ENCODE measurements at regions not wholly inside any gene's neighbourhood (a gene's known extent, or its start where the extent isn't known, plus 50 kb on each side); places are given as distances from the start of the nearest gene placed in this dataset.
"Not testable (repeated sequence)": the region's sequence is repeated elsewhere in the genome, so short reads cannot be mapped to it uniquely, and the experiment has no call there.

DNA sequence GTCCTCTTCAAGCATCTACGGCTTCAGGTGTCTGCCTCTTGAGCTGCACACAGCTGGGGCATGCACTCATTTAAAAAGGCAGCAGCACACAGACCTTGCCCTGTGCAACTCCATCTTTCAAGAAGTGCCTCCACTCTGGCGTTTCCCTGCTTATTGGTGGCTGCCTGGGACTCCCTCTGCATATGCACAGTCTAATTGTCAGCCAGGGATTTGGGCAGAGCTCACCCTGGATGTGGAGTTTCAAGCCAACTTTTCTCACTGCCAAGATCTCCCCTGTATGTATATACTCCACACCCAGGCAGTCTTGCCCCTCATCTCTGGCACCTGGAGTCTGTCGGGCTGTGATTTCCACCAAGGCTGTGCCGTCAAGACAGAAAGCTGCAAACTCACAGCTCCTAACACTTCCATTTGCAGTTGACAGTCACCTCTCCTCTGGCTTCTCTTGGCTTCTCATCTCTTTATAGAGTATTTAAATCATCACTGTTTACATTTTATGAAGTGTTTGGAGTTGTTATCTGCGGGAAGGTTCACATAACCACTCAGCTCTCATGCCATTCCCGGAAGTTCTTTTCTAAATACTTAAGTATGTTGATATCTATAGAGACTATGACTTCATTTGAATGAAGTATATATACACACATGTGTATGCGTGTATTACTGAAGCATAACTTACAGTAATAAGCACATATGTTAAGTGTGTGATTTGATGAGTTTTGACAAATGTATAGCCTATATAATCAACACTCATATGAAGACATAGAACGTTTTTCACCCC is 128.2 kb downstream of the NPIPB11 start:
- not testable (repeated sequence) for DNase-seq

DNA sequence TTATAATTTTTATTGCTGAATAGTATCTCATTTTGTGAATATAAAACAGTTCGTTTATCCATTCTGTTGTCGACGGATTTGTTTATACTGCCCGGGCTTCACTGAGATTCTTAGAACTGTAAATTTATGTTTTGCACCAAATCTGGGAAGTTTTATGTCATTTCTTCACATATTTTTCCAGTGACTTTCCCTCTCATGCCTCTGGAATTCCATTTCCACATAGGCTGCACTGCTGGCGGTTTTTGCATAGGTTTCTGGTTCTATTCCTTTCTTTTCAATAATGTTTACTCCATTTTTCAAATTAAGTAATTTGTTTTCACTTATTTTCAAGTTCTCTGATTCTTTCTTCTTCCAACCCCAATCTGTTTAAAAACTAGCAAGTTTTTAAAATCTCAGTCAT is 130.1 kb downstream of the NPIPB11 start:
- not testable (repeated sequence) for DNase-seq

DNA sequence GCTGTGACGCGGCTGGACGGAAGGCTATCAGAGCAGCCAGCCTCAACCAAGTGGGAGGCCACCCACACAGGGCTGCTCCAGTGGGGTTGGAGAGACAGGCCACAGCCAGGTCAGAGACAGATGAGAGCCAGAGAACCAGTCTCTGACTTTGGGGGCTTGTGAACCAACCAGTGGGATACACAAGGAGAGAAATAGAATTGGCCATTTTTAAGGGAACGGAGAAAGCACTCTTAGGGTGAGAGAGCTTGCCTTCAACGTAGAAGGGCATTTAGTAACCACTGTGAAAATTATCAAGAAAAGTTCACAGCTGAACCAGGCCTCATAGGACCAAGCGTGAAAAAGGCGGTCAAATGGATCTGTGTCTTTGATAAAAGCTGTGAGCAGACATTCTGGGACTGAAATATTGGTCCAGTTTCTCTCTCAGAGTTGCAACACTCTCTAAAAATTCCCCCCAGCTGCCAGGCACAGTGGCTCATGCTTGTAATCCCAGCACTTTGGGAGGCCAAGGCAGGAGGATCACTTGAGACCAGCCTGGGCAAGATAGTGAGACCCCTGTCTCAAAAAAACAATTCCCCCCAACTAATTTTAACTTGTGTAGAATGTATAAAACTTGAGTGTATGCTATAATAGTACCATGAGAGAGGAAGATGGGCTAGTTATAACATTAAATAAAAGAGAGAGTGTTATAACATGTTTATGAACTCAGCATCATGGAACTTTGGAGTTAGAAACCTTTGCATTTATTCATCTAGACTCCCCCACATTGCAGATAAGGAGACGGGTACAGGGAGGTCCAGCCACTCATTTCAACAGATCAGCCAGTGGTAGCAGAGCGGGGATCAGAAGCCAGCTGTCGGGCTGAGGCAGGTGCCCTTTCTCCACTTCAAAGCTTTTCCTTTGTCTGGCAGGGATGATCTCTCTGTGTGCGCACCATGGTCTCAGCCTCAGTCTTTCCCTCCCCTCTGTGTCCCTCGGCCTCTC is 132.2 kb downstream of the NPIPB11 start:
- not testable (repeated sequence) for DNase-seq

DNA sequence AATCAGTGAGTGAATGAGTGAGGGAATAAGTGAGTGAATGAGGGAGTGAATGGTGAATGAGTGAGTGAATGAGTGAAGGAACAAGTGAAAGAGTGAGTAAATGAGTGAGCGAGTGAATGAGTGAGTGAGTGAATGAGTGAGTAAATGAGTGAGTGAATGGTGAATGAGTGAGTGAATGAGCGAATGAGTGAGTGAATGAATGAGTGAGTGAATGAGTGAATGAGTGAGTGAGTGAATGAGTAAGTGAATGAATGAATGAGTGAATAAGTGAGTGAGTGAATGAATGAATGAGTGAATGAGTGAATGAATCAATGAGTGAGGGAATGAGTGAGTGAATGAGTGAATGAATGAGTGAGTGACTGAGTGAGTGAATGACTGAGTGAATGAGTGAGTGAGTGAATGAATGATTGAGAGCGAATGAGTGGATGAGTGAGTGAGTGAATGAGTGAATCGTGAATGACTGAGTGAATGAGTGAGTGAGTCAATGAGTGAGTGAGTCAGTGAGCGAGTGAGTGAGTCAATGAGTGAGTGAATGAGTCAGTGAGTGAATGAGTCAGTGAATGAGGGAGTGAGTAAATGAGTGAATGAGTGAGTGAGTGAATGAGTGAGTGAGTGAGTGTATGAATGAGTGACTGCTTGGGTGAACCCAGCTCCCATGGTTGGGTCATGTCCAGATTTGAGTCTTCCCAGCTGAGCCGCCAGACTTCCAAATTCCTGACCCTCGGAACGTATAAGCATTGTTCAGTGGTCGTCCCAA is 133.0 kb downstream of the NPIPB11 start:
- DNase-seq = not testable (repeated sequence)

DNA sequence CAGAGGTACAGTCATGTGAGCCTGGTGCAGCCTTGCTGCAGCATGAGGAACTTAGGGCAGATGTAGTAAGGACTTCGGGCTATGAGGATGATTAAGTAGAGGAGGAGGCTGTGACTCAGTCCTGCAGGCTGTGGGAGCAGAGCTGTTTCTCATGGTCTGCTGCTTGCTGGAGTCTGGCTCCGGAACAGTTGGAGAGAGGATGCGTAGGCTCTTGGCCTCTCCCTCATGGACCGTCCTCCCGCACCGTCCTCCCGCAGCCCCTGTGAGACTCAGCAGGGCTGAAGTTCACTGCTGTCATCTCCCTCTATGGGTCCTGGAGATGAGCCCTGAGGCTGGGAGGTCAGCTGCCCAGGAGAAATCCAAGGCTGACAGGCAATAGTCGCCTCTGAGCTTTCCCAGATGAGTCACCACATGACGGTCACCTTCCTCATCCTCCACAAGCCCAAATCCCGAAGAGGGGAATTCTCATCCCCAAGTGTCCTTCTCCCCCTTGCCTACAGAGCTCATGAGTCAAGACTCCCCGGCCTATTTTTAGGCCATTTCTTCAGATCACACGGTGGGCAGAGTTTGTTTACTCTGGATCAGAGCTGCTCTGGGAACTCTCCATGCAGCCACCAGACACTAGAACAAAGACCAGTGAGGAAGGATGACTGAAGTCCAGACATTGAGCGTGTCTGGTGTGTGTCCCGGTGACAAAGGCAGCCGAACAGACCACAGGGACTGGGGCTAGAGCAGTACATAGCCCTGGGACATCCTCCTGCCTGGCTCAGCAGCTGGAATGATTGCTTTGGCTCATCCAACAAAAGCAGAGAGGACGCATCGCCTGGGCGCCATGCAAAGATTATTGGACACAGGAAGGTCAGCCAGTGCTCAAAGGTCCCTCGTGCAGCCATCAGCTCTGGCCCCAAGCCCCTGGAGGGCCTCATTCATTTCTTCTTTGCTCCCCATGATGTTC is 134.5 kb downstream of the NPIPB11 start:
- not testable (repeated sequence) for DNase-seq

DNA sequence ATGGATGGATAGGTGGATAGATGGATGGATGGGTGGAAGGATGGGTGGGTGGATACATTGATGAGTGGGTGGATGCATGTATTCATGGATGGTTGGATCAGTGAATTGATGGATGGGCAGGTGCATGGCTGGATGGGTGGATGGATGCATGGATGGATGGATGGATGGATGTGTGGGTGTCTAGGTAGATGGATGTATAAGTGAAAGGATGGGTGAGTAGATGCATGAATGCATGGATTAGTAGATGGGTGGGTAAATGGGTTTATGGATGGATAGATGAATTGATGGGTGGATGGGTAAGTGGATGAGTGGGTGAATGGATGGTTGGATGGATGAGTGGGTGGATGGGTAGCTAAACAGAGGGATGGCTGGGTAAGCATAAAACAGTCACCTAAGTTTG is 135.6 kb downstream of the NPIPB11 start:
- not testable (repeated sequence) for DNase-seq

DNA sequence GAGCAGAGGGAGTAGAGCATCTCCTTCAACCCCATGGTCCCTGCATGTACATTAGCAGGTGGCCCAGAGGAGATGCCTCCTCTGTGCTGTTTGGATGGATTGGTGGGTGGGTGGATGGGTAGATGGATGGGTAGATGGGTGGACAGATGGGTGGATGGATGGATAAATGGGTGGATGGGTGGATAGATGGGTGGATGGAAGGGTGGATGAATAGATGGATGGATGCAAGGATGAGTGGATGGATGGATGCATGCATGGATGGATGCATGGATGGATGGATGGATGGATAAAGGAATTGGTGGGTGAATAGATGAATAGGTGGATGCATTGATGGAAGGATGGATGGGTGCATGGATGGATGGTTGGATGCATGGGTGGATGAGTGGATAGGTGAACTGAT is 136.5 kb downstream of the NPIPB11 start:
- DNase-seq = not testable (repeated sequence)

DNA sequence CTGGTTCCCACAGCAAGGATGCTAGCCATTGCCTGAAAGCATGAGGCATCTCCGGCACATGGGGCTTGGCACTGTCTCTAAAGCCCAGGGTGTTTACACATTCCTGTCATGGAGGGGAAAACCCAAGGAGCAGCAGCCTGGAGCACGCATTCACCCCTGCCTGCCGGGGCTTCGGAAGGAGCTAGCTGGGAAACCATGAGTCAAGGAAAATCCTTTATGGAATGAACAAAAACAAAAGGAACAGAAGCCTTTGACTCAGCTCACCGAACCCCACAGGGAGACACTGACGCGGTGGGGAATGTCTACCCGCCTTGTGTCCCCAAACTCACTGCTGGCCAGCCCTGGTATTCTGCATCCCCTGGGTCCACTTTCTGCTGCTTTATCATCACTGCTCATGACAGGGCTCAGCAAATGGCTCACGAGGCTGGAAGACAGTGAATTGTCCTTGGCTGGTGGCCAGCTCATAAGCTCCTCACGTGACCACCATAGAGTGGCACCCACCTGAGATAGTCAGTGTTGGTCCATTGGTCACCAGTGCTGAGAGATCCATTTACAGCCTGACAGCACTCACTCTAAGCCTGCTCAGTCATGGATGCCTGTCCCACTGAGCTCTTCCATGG is 137.2 kb downstream of the NPIPB11 start:
- DNase-seq = not testable (repeated sequence)

DNA sequence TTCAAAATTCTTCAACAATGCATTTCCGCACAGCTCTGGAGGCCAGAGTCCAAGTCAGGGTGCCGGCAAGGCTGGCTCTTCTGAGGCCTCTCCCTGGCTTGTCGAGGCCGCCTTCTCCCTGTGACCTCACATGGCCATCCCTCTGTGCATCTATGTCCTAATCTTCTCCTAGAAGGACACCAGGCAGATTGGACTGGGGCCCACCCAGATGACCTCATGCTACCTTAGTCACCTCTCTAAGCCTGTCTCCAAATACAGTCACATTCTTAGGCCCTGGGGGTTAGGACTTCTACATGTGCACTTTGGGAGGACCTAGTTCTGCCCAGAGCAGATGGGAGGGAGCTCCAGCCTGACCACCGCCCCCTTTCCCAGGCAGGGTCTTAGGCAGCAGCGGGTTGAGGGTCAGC is 137.7 kb downstream of the NPIPB11 start:
- not testable (repeated sequence) for DNase-seq

DNA sequence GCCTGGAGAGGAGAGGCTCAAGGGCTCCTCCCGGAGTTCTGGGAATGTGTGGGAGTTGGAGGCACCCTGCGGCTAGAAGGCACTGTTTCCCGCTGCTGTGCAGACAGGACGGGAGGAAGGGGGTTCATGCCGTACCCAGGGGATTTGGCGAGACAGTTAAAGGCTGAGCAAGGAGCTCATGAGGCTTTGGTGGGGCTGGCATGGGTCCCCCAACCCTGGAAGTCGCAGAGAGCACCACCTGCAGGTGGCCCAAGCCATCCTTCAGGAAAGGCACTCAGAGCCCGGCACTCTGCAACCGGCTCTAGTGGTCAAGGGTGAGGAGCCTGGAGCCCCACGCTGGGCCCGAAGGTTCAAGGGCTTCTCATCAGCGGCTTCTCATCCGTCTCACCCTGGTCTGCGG is 138.2 kb downstream of the NPIPB11 start:
- not testable (repeated sequence) for DNase-seq

DNA sequence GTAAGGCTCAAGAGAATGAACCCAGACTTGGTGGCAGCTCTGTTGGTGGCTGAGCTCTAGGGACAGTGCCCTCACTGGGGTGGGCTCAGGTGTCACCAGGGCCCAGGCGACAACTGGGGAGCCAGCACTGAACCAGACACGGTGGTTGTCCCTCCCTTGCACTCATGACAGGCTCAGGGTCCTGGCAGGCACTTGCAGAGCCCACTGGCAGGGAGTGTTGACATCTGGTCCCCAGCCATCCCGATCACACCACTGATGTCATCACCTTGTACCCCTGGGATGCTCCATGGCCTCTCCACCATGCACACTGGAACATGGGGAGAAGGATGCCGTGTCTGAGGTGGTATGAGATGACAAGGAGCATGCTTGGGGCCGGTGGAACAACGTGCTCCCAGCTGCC is 138.6 kb downstream of the NPIPB11 start:
- DNase-seq = not testable (repeated sequence)

DNA sequence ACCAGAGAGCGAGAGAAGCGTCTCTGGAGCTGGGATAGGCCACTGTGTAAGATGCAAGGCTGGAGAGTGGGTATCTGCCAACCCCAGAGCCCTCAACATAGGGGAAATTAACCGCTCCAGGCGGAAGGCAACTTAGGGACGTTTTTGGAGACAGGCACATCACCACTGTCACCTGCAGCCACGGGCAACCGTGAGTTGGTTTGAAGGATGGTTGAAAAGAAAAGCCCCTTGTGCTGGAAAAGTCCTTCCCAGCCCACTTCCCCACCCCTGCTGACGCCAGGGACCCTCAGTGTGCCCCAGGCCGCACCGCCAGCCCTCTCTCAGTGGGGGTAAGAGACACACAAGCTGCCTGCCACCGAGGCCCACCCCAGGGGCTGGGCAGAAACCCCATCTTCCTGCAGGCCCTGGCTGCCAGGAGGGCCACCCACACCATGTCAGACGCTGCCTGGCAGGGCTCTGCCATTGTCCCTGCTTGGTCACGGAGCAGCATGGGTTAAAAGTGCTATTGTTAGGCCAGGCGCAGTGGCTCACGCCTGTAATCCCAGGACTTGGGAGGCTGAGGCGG is 139.4 kb downstream of the NPIPB11 start:
- DNase-seq = not testable (repeated sequence)

DNA sequence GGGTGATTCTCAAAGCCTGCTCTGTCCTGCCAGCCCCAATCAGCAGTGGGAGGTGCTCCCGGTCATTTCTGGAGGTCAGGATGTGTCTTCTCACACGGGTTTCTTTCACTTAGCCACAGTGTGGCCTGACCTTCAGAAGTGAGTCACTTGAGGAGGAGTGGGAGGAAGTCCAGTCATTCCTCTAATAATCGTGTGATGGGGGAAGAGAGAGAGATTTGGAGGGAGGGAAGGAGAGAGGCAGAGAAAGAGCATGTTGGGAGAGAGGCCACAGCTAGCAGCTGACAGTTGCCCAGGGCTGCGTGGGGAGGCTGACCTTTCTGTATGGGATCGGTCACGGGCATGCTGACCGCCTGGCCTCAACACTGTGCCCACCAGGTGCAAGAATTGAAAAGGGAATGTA is 139.9 kb downstream of the NPIPB11 start:
- DNase-seq = not testable (repeated sequence)

DNA sequence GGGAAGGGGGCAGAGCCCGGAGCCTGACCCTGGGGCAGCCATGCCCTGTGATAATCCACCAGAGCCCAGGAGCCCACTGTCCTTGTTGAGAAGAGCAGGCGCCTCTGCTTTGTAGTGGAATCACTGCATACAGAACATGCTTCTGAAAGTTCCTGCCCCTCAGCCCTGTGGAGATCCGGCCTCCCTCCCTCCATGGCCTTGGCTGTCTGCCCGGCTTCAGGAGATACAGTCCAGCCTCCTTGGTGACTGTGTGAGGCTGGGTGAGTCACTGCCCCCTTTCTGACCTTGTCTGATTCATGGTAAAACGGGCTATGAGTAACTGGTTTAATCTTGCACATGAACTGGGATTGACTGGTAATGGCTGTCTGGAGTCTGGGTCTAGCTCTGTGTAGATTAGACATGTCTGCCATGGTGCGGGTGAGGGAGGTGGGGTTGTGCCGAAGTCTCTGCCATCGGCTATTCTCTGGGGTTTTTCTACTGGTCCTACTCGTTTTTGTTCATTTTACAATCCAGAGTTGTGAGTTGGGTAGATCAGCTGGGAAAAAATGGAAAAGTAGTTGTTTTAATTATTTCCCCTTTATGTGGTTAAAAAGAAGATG is 141.2 kb downstream of the NPIPB11 start:
- DNase-seq = peak; percentile 58 to 60

DNA sequence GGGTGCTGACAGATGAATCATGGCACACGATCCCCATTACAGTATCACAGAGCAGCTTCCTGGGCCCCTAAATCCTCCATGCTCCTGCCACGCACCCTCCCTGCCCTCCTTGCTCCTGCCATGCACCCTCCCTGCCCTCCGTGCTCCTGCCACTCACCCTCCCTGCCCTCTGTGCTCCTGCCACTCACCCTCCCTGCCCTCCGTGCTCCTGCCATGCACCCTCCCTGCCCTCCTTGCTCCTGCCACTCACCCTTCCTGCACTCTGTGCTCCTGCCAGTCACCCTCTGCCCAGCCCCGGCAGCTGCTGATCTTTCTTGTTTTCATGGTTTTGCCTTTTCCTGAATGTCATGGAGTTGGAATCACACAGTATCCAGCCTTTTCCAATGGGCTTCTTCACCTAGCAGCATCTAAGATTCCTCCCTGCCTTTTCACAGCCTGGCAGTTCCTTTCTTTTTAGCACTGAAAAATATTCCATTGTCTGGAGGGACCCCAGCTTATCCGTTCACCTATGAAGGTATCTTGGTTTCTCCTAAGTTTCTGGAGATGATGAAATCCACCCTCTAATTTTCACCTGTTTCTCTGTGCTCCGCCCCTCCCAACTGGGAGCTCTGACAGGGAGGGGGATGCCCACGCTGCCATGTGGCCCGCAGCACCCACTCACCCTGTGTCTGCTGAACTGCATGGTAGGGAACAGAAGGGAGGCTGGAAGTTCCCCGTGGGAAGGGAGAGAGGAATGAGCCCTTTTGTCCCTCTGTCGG is 142.3 kb downstream of the NPIPB11 start:
- not testable (repeated sequence) for DNase-seq

DNA sequence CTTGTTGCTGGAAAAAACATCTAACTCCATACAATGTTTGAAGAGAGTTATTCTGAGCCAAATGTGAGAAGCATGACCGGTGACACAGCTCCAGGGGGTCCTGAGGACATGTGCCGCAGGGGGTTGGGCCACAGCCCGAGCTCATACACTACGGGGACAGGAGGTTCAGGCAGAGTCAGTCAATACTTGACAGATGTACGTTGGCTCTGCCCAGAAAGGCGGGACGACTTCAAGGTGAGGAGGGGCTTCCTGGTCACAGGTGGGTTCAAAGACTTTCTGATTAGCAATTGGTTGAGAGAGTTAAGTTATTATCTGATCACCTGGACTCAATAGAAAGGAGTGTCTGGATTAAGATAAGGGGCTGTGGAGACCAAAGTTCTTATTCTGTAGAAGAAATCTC is 143.8 kb downstream of the NPIPB11 start:
- not testable (repeated sequence) for DNase-seq

DNA sequence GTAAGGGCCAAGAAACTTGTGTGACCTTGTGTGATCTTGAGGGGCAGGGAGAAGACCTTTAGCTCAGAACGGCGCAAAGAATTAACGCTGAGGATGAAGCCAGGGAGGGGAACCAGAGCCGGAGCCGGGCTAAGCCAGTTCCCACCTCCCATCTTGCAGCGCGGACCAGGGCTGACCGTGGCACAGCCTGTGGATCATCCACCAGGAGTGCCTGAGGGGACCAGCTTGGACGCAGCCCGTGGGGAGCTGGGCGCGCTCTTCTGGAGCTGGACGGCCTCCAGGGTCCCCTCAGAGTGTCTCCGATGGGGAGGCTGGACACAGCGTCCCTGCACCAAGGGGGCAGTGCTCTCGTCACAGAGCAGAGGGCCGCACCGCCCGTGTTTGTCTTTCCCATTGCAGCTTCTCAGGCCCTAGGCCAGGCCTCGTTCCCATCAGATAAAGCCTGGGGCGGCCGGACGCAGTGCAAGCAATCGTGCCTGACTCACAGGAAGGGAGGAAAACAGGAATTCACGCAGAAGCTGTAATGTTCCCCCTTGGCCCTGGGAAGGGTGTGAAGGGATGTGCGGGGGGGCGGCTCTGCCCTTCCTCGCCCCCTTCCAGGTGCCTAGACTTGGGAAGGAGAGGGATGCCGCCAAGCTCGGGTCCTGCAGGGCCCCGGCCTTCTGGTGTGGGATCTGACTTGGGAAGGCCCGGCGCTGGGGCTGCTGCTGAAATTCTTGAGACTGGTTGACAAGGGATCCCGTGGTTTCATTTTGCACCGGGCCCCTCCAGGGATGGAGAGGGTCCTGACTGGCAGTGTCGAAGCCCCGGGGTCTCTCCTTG is 144.9 kb downstream of the NPIPB11 start:
- not testable (repeated sequence) for DNase-seq
